ENCODE measurements at regions not wholly inside any gene's neighbourhood (a gene's known extent, or its start where the extent isn't known, plus 50 kb on each side); places are given as distances from the start of the nearest gene placed in this dataset.

DNA sequence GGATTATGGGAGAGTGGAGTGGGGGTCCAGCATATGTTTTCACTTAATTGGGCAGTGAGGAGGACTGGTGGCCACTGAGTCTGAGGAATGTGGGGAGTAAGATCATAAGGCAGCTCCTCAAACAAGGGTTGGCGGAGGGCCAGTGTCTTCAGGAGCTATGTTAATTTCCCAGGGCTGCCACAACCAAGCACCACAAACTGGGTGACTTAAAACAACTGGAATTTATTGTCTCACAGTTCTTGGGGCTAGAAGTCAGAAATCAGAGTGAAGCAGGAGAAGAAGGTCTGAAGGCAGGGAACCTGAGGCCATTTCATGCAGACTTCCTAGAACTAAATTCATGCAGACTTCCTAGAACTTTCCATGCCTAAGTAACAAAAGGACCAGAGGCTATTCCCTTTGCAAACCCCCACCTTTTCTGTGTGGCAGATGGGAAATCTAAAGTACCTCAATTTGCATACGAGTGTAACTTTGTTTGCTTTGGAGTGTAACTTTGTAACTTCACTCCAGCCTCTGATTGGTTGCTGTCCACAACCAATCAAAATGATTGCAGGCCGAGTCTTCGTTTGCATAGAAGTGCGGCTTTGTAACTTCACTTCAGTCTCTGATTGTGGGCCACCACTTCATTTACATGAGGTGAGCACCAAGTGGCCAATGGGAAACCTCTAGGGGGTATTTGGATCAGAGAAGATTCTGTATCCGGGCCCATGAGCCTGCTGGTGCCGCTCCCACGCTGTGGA lies 50.5 kb upstream of the ZBED5 start:
- DNase-seq (ENCODE audit: low read depth in 1 of 2, low spot score in 1 of 2), result no peak
